GM21717 (cell line): ENCODE measurements at regions not wholly inside any gene's neighbourhood (a gene's known extent, or its start where the extent isn't known, plus 50 kb on each side); places are given as distances from the start of the nearest gene placed in this dataset.
"Not testable (repeated sequence)": the region's sequence is repeated elsewhere in the genome, so short reads cannot be mapped to it uniquely, and the experiment has no call there.

Source experiments
- ATAC-seq: cut with Tn5 transposase; IDR thresholded peaks from one replicate; pipeline ENCODE4 v1.9.1; 2021; ENCODE audit warnings: mild to moderate bottlenecking, moderate library complexity; ENCODE audit not compliant: unreplicated experiment

DNA sequence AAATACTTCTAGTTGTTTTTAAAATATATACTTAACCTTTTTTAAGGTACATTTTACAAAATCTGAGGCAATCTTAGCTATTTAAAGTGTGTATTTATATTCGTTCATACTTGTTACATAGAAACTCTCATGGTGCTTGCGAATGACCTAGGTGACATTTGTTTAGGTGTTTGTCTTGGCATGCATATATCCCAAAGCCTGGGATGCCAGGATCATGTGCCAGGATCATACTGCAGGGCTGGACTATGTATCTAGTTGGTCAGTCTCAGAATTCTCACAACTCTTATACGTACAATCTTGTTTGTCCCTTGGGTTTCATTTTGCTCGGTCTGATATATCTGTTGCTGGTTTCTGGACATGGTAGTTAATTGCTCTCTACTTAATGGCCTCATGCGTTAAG, 109.9 kb upstream of the WIPF3 start:
- not testable (repeated sequence) for ATAC-seq

DNA sequence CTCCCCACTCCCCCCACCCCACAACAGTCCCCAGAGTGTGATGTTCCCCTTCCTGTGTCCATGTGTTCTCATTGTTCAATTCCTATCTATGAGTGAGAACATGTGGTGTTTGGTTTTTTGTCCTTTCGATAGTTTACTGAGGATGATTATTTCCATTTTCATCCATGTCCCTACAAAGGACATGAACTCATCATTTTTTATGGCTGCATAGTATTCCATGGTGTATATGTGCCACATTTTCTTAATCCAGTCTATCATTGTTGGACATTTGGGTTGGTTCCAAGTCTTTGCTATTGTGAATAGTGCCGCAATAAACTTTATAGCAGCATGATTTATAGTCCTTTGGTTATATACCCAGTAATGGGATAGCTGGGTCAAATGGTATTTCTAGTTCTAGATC, 106.6 kb upstream of the WIPF3 start:
- not testable (repeated sequence) for ATAC-seq

GRCh38 chr7:29701540-29701939, 104.8 kb upstream of the WIPF3 start:
- ATAC-seq: not testable (repeated sequence)

- ATAC-seq: not testable (repeated sequence)
These were observed 102.5 kb upstream of the WIPF3 start for GRCh38 chr7:29703830-29704229.

- not testable (repeated sequence) for ATAC-seq
These were observed 97.3 kb upstream of the WIPF3 start for GRCh38 chr7:29709002-29709401.

DNA sequence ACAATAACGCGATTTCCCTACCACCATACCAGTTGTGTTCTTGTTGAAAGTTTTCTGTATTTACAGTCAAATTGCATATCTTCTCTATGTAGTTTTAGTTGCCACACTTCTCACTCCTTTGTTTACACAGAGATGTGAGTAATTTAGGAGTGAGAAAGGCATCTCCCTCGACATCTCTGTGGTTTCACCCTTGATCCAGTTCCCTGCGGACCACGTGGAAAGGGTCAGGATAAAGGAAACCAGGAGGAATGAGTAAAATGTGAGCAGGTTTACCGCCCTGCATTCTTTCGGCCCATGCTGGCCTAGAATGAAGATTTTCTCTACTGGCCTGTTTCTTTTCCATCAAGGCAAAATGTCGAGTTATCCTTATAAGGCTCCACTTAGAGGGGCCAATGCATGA, 83.2 kb upstream of the WIPF3 start:
- not testable (repeated sequence) for ATAC-seq

- no peak for ATAC-seq
These were observed 82.7 kb upstream of the WIPF3 start for GRCh38 chr7:29723599-29723998.

GRCh38 chr7:29729534-29730165, 76.7 kb upstream of the WIPF3 start:
- not testable (repeated sequence) for ATAC-seq

- ATAC-seq: no peak
These were observed 72.0 kb upstream of the WIPF3 start for GRCh38 chr7:29734246-29734731.

DNA sequence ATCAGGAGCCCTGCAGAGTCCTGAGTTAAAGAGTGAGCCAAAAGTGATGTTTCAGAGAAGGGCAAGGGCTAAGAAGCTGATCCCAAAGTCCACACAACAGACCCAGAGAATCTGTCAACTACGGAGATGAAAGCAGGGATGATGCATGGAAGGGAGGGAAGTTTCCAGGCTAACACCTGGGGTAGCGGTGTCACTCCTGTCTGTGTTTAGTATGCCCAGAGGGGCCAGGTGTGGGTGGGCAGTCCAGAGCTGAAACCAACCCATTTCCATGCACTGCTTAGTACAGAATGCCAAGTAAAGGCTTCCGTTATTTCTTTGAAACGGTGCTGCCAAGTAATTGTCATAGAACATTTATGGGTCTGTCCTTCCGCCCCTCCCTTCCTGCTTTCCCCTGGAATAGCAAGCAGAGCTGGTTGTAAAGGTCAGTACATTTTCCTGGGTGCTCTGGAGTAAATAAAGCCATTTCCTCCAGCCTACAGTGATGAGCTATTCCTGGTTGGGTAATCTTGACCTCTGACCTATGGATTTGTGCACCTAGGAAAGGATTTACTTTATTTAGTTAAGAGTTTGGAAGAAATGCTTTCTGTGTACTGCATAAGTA, 58.6 kb upstream of the WIPF3 start:
- ATAC-seq: not testable (repeated sequence)

GRCh38 chr7:29748286-29749099, 57.8 kb upstream of the WIPF3 start:
- ATAC-seq: no peak

DNA sequence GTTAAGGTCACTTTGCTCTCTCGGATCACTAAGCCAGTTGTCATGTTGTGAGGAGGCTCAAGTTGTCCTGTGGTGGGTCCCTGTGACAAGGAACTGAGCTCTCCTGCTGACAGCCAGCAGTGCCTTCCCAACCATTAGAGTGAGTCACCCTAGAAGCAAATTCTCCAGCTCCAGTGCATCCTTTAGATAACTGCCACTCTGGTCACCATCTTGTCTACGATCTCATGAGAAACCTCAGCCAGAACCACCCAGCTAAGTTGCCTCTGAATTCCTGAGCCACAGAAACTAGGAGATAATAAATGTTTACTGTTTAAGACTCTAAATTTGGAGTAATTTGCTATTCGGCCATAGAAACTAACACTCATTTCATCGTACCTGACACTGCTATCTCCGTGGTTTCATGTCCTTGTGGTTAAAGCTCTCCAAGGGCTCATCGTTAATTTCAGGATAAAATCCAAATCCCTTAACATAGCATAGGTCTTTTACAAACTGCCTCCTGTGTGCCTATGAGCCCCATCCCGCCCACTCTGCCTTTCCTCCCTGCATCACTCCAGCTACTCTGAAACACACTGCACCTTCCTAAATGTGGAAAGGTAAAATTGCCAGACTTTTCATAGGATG, 56.5 kb upstream of the WIPF3 start:
- no peak for ATAC-seq

DNA sequence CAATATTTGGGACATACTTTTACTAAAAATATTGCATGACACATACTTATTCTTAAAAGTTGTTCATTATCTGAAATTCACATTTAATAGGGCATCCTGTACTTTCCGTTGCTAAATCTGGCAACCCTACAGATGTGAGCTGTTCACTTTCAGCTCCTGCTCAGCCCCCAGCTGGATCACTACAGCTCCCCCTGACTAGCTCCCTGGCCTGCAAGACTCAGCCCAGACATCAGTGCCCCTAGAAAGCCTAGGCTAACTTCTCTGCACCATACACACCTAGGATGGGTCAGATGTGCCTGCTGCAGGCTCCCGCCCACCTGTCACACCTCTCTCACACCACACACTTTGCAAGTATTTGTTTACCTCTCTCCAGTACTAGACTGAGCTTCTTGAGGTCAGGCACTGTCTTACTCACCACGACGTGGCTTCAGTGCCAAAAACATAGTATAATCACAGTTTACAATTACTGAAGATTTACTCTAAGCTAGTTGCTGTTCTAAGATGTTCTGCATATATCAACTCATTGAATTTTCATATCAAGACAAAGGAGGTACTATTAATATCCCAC, 55.9 kb upstream of the WIPF3 start:
- not testable (repeated sequence) for ATAC-seq

DNA sequence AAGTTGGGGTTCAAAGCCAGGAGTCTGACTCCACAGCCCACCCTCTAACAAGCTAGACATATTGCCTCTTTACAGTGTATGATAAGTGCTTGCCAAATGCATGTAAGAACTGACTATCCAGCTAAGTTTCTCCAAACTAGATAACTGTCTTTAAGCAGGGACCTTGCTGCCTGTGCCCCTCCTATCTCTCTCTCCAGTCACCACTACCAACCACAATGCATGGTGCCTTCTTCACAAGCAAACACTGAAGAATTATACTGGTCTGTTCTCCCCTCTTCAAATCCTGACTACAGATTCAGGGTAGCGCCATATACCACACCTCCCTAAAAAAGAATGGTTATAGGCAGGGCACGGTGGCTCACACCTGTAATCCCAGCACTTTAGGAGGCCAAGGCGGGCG, 55.3 kb upstream of the WIPF3 start:
- not testable (repeated sequence) for ATAC-seq

DNA sequence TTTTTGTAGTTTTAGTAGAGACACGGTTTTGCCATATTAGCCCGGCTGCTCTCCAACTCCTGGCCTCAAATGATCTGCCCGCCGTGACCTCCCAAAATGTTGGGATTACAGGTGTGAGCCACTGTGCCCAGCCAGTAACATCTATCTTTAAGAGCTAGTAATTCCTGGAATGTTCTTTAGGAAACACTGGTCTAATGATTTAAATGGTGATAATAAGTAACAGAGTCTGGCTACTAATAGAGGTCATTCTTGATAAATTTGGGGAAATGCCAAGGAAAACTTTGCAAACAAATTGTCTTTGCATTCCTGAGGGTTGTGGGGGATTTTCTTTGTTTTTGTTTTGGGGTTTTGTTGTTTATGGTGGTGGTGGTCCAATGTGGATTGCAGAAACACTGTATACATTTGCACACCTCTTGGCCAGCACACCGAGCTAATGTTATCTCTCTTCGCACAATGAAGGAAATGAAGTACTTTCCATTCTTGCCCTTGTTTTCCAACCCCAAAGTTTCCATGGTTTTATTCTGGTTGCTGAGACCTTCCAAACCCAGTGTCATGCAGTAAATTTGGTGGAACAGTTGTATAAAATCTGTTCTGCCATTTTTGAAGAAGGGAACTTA, 51.3 kb upstream of the WIPF3 start:
- ATAC-seq: no peak
